Endothelial cell of umbilical vein (primary cell): ENCODE measurements at regions not wholly inside any gene's neighbourhood (a gene's known extent, or its start where the extent isn't known, plus 50 kb on each side); places are given as distances from the start of the nearest gene placed in this dataset.

ENCODE experiments used
- BruUV-seq: library from RNA; stranded (reverse); fragments of 400-500 nt; replicated peaks from 2 replicates; lab custom pipeline; 2021; lab: Mats Ljungman, UMichigan
- CTCF ChIA-PET: fragments of 300-600, 350-600 bp; sonication (Branson Sonifier 250); formaldehyde crosslinking; loops from one replicate; lab custom pipeline; 2021; ENCODE audit warnings: antibody characterized with exemption, inconsistent platforms; lab: Charles Lee
- POLR2A ChIA-PET: fragments of 300-600, 350-600 bp; sonication (Branson Sonifier 250); formaldehyde crosslinking; loops from one replicate; lab custom pipeline; 2021; ENCODE audit warnings: antibody characterized with exemption, inconsistent platforms; lab: Charles Lee
- DNase-seq: peaks from one replicate; pipeline ENCODE4 v3.0.0-alpha.2; 2011; ENCODE audit warnings: low read depth, low spot score
- FAIRE-seq: peaks from 2 replicates; lab custom pipeline; 2011; peaks lifted over from hg19 to GRCh38; lab: Jason Lieb, UNC
- H2AFZ ChIP-seq: 2 replicates; pipeline ENCODE4 v1.6.0; 2012; ENCODE audit warnings: low read depth, low read length, control low read depth, inconsistent platforms
- H3K27ac ChIP-seq: 2 replicates; pipeline ENCODE4 v1.5.1; 2011; ENCODE audit warnings: low read depth, mild to moderate bottlenecking, control low read depth, low read length, moderate library complexity; ENCODE audit not compliant: insufficient read depth
- H3K27me3 ChIP-seq, 2 experiments: 2 replicates each; pipeline versions ENCODE4 v1.6.0 to v1.6.1; 2011; ENCODE audit warnings: low read length in 2 of 2, mixed read lengths in 1 of 2; ENCODE audit not compliant: control insufficient read depth in 2 of 2, insufficient read depth in 2 of 2
- H3K36me3 ChIP-seq, 2 experiments: 2 replicates in 1 of 2; 3 replicates in 1 of 2; pipeline ENCODE4 v1.5.1; 2011; ENCODE audit warnings: low read length in 2 of 2, mild to moderate bottlenecking in 1 of 2, moderate library complexity in 1 of 2; ENCODE audit not compliant: control insufficient read depth in 2 of 2, insufficient read depth in 2 of 2; ENCODE audit errors: extremely low read depth in 1 of 2
- H3K4me1 ChIP-seq: 3 replicates; pipeline ENCODE4 v1.5.1; 2011; ENCODE audit warnings: mild to moderate bottlenecking, low read length; ENCODE audit not compliant: control insufficient read depth, insufficient read depth; ENCODE audit errors: extremely low read depth
- H3K4me2 ChIP-seq: 2 replicates; pipeline ENCODE4 v1.6.1; 2011; ENCODE audit warnings: low read length, control low read depth, mixed read lengths; ENCODE audit not compliant: insufficient read depth
- H3K4me3 ChIP-seq, 3 experiments: fragments of 200-600 bp in 1 of 3; sonication (generic), shearing (Covaris generic) in 1 of 3; replicated peaks in 1 of 3; 2 replicates each; pipeline ENCODE4 v1.5.1; 2011 to 2016; ENCODE audit warnings: control low read depth in 3 of 3, low read length in 3 of 3, mild to moderate bottlenecking in 2 of 3, inconsistent platforms in 1 of 3, low read depth in 1 of 3, moderate library complexity in 1 of 3; ENCODE audit not compliant: insufficient read depth in 1 of 3
- H3K79me2 ChIP-seq: 2 replicates; pipeline ENCODE4 v1.6.0; 2012; ENCODE audit warnings: low read length, inconsistent platforms; ENCODE audit not compliant: control insufficient read depth, insufficient read depth
- H3K9ac ChIP-seq: replicated peaks from 2 replicates; pipeline ENCODE3; 2011; ENCODE audit warnings: low read length, control low read depth; ENCODE audit not compliant: insufficient read depth; ENCODE audit errors: extremely low read depth
- H3K9me1 ChIP-seq: replicated peaks from 3 replicates; pipeline ENCODE4 v1.6.0; 2011; ENCODE audit warnings: mild to moderate bottlenecking, low read length; ENCODE audit not compliant: control insufficient read depth, insufficient read depth; ENCODE audit errors: extremely low read depth
- H3K9me3 ChIP-seq: replicated peaks from 2 replicates; pipeline ENCODE4 v1.5.1; 2012; ENCODE audit warnings: low read length, inconsistent platforms; ENCODE audit not compliant: control insufficient read depth, insufficient read depth
- H4K20me1 ChIP-seq: replicated peaks from 2 replicates; pipeline ENCODE3; 2011; ENCODE audit warnings: mild to moderate bottlenecking, low read length; ENCODE audit not compliant: control insufficient read depth, insufficient read depth; ENCODE audit errors: extremely low read depth
- EZH2 ChIP-seq: IDR thresholded peaks from 2 replicates; pipeline ENCODE4 v1.6.1; 2012; ENCODE audit warnings: borderline replicate concordance, low read depth, mild to moderate bottlenecking, moderate library complexity, low read length, inconsistent platforms; ENCODE audit not compliant: severe bottlenecking
- FOS ChIP-seq: IDR thresholded peaks from 2 replicates; pipeline ENCODE4 v1.6.1; 2011; ENCODE audit warnings: mild to moderate bottlenecking, low read length, moderate library complexity, borderline replicate concordance; ENCODE audit not compliant: insufficient read depth
- GATA2 ChIP-seq: IDR thresholded peaks from 2 replicates; pipeline ENCODE4 v1.7.0; 2011; ENCODE audit warnings: low read depth, mild to moderate bottlenecking, moderate library complexity, mixed read lengths, low read length; ENCODE audit not compliant: insufficient read length, insufficient read depth
- JUN ChIP-seq: IDR thresholded peaks from 2 replicates; pipeline ENCODE4 v1.6.1; 2011; ENCODE audit warnings: borderline replicate concordance, low read depth; ENCODE audit not compliant: insufficient read length, insufficient read depth
- MYC ChIP-seq: IDR thresholded peaks from one replicate; pipeline ENCODE4 v1.6.1; 2011; ENCODE audit warnings: mild to moderate bottlenecking, low read depth, low read length
- POLR2A ChIP-seq: IDR thresholded peaks from 2 replicates; pipeline ENCODE4 v1.6.1; 2012; ENCODE audit warnings: low read depth, mild to moderate bottlenecking, control low read depth, low read length
- POLR2AphosphoS5 ChIP-seq: IDR thresholded peaks from 2 replicates; pipeline ENCODE4 v1.6.1; 2012; ENCODE audit warnings: low read depth, mild to moderate bottlenecking, control low read depth, low read length, moderate library complexity; ENCODE audit not compliant: insufficient read depth
- dilution Hi-C: fragments of 300-500 bp; cut with MboI; formaldehyde crosslinking; loops from one replicate; pipeline ENCODE4 v1.15.0; 2019; ENCODE audit warnings: low sequenced_read_pairs; ENCODE audit not compliant: extremely low pct_ligation_motif_present
- intact Hi-C: fragments of 100-400 bp; cut with micrococcal nuclease; formaldehyde crosslinking; loops from one replicate; pipeline ENCODE4 v1.10.0; 2022
- TF ChIP-seq, protein P1 (sequence below), 2 donors: IDR thresholded peaks; 1 replicate in 1 of 2; 2 replicates in 1 of 2; pipeline ENCODE4 v1.5.1; 2011; ENCODE audit warnings: low read length in 2 of 2, mild to moderate bottlenecking in 2 of 2, moderate library complexity in 2 of 2, control low read depth in 1 of 2, inconsistent platforms in 1 of 2, low read depth in 1 of 2; ENCODE audit not compliant: insufficient read depth in 1 of 2; ENCODE audit errors: extremely low read depth in 1 of 2
- TF ChIP-seq, protein P2 (sequence below): IDR thresholded peaks from 2 replicates; pipeline ENCODE4 v1.6.1; 2011; ENCODE audit not compliant: insufficient read depth, insufficient read length

DNA sequence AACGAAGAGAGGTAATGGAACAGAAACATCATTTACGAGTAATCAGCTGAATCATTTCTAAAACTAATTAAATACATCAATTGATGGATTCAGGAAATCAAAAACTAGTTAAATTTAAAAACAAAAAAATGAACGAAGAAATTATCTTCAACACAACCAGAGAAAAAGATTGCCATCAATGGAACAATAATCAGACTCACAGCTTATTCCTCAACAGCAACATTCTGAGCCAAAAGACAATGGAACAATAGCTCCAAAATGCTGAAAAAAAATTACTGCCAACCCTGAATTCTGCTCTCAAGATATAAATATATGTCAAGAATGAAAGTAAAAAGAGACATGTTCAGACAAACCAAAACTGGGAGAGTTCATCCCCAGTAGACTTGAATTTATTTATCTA is 65.5 kb upstream of the KLF3 start:
- Histone ChIP-seq H3K36me3 (no peaks in the 10 kb centered on the region), H3K4me2 (no peak overlapping the region), H2AFZ (no peak overlapping the region), H3K27ac (no peak overlapping the region), H3K4me3 (no peak overlapping the region), H3K9ac (no peak overlapping the region), H3K79me2 (no peaks in the 10 kb centered on the region), H3K4me1 (no peaks in the 10 kb centered on the region), H4K20me1 (no peaks in the 10 kb centered on the region), H3K9me3 (no peaks in the 10 kb centered on the region), H3K27me3 (no peaks in the 10 kb centered on the region), H3K9me1 (no peaks in the 10 kb centered on the region)
- no TSS peak for BruUV-seq
- no peak for DNase-seq
- CTCF ChIA-PET = no interaction called here
- POLR2A ChIA-PET = no interaction called here
- dilution Hi-C loops (no loop called here), intact Hi-C loops (no loop called here)
- TF ChIP-seq EZH2 (no peak), MYC (no peak), POLR2A (no peak), GATA2 (no peak), JUN (no peak), POLR2AphosphoS5 (no peak), FOS (no peak)
- TF ChIP-seq, protein P1, sequence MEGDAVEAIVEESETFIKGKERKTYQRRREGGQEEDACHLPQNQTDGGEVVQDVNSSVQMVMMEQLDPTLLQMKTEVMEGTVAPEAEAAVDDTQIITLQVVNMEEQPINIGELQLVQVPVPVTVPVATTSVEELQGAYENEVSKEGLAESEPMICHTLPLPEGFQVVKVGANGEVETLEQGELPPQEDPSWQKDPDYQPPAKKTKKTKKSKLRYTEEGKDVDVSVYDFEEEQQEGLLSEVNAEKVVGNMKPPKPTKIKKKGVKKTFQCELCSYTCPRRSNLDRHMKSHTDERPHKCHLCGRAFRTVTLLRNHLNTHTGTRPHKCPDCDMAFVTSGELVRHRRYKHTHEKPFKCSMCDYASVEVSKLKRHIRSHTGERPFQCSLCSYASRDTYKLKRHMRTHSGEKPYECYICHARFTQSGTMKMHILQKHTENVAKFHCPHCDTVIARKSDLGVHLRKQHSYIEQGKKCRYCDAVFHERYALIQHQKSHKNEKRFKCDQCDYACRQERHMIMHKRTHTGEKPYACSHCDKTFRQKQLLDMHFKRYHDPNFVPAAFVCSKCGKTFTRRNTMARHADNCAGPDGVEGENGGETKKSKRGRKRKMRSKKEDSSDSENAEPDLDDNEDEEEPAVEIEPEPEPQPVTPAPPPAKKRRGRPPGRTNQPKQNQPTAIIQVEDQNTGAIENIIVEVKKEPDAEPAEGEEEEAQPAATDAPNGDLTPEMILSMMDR (IDR thresholded peaks at IDR 0.05; ENCODE audit: extremely low read depth in 1 of 2, insufficient read depth in 1 of 2, low read depth in 1 of 2, low read length in 2 of 2) = no peak
- TF ChIP-seq, protein P2, sequence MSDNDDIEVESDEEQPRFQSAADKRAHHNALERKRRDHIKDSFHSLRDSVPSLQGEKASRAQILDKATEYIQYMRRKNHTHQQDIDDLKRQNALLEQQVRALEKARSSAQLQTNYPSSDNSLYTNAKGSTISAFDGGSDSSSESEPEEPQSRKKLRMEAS = no peak
- FAIRE-seq = no peak
